ENCODE measurements at regions not wholly inside any gene's neighbourhood (a gene's known extent, or its start where the extent isn't known, plus 50 kb on each side); places are given as distances from the start of the nearest gene placed in this dataset.

DNA sequence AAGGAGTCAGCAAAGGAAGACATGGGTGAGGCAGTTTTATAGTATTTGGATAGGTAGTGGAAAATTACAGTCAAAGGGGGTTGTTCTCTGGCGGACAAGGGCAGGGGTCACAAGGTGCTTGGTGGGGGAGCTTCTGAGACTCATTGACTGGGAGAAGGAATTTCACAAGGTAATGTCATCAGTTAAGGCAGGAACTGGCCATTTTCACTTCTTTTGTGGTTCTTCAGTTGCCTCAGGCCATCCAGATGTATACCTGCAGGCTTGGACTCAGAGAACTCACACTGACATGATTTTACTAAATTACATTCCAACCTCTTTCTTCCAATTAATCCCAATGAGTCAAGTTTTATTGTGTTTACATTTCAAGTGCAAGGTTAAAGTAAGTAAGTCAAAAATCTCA, 240.5 kb upstream of the API5 start:
- TF ChIP-seq, protein P1, sequence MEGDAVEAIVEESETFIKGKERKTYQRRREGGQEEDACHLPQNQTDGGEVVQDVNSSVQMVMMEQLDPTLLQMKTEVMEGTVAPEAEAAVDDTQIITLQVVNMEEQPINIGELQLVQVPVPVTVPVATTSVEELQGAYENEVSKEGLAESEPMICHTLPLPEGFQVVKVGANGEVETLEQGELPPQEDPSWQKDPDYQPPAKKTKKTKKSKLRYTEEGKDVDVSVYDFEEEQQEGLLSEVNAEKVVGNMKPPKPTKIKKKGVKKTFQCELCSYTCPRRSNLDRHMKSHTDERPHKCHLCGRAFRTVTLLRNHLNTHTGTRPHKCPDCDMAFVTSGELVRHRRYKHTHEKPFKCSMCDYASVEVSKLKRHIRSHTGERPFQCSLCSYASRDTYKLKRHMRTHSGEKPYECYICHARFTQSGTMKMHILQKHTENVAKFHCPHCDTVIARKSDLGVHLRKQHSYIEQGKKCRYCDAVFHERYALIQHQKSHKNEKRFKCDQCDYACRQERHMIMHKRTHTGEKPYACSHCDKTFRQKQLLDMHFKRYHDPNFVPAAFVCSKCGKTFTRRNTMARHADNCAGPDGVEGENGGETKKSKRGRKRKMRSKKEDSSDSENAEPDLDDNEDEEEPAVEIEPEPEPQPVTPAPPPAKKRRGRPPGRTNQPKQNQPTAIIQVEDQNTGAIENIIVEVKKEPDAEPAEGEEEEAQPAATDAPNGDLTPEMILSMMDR (IDR thresholded peaks at IDR 0.05; ENCODE audit: low read length) = no peak
- TF ChIP-seq EZH2 (optimal IDR thresholded peaks at IDR 0.05; ENCODE audit: low read depth, low read length) = no peak

Measured in MM.1S (cell line).